ENCODE measurements at regions not wholly inside any gene's neighbourhood (a gene's known extent, or its start where the extent isn't known, plus 50 kb on each side); places are given as distances from the start of the nearest gene placed in this dataset.

GRCh38 chr2:104582471-104582870, 271.4 kb upstream of the POU3F3 start:
- Histone ChIP-seq H3K27ac (ENCODE audit: insufficient read length, low read depth, low read length) (no peak overlapping the region), H3K79me2 (ENCODE audit: insufficient read depth, low read length) (no peaks in the 10 kb centered on the region), H3K56ac (ENCODE audit: insufficient read length, low read depth, low read length) (no peak overlapping the region), H2AFZ (ENCODE audit: low read length) (no peak overlapping the region), H3K27me3 (ENCODE audit: insufficient read depth, low read length) (no peaks in the 10 kb centered on the region), H2BK5ac (ENCODE audit: insufficient read length, low read length) (no peak overlapping the region), H2AK5ac (ENCODE audit: insufficient read length, low read length) (no peak overlapping the region), H3K23me2 (ENCODE audit: insufficient read length, low read depth, low read length, poor library complexity, severe bottlenecking) (no peaks in the 10 kb centered on the region), H3K23ac (ENCODE audit: insufficient read length, low read depth, low read length) (no peak overlapping the region), H4K5ac (ENCODE audit: insufficient read length, low read depth, low read length) (no peak overlapping the region), H2BK12ac (ENCODE audit: insufficient read length, low read depth, low read length) (no peak overlapping the region), H4K91ac (ENCODE audit: insufficient read length, low read depth, low read length) (no peak overlapping the region), H4K20me1 (ENCODE audit: control insufficient read depth, insufficient read depth, insufficient read length) (no peaks in the 10 kb centered on the region), H3K9me3 (ENCODE audit: control insufficient read depth, low read depth, low read length) (no peaks in the 10 kb centered on the region), H2BK15ac (ENCODE audit: low read depth, low read length) (no peak overlapping the region), H3K18ac (ENCODE audit: insufficient read length, low read depth, low read length) (no peak overlapping the region), H3K4me1 (ENCODE audit: insufficient read depth, low read length) (no peaks in the 10 kb centered on the region; the same call in 1 of the 2 replicates), H3K4ac (ENCODE audit: low read depth, low read length) (no peak overlapping the region), H3K79me1 (ENCODE audit: insufficient read depth, low read depth, low read length, poor library complexity, severe bottlenecking) (no peaks in the 10 kb centered on the region), H4K8ac (replicated peaks; ENCODE audit: insufficient read length, low read depth, low read length) (no peak overlapping the region), H2BK120ac (ENCODE audit: low read depth, low read length, poor library complexity, severe bottlenecking) (no peak overlapping the region), H2BK20ac (ENCODE audit: low read depth, low read length, poor library complexity, severe bottlenecking) (no peak overlapping the region), H3K4me2 (ENCODE audit: insufficient read depth, insufficient read length, low read length) (no peak overlapping the region), H3K14ac (ENCODE audit: insufficient read depth, low read length) (no peak overlapping the region), H3K9ac (ENCODE audit: extremely low read depth, insufficient read length, low read length) (no peak overlapping the region), H3T11ph (ENCODE audit: low read length) (no peak overlapping the region)
- H3K36me3 Mint-ChIP-seq (ENCODE audit: insufficient read depth in 1 of 3, low read depth in 3 of 3), result no peaks in the 10 kb centered on the region; a peak in 1 of 7 replicates
- no peaks in the 10 kb centered on the region for H3K9me3 Mint-ChIP-seq
- no peak for DNase-seq
- 100% methylated on average over 1 of the region's 8 CpGs for WGBS (ENCODE audit: extremely low coverage, insufficient read length, low lambda C conversion rate)
- no peak for TF ChIP-seq CTCF (conservative IDR thresholded peaks at IDR 0.05)
- no peaks in the 10 kb centered on the region for H3K27me3 Mint-ChIP-seq (ENCODE audit: low read depth)
- H3K4me1 Mint-ChIP-seq, result peaks cover 15 to 29% of the 10 kb centered on the region in 2 experiments
- no peak overlapping the region for H3K4me3 Mint-ChIP-seq
- H3K27ac Mint-ChIP-seq, result 0 out of 7 replicates have a peak overlapping the region, but pooled peaks of 1 of the 3 experiments have one; percentile 26

Measured in H9 (cell line).